H4 (cell line): ENCODE measurements at regions not wholly inside any gene's neighbourhood (a gene's known extent, or its start where the extent isn't known, plus 50 kb on each side); places are given as distances from the start of the nearest gene placed in this dataset.

ENCODE experiments used
- DNase-seq: peaks from one replicate; pipeline ENCODE4 v3.0.0-alpha.2; 2015; ENCODE audit warnings: low spot score

- DNase-seq, result no peak
Measured at GRCh38 chrX:151796576-151796975, 62.0 kb downstream of the CNGA2 start.

- DNase-seq, result peak; percentile 6
Measured at GRCh38 chrX:151801980-151802379, 67.4 kb downstream of the CNGA2 start.

- no peak for DNase-seq
Measured at GRCh38 chrX:151806967-151807540, 72.5 kb downstream of the CNGA2 start.

- no peak for DNase-seq
Measured at GRCh38 chrX:151812661-151813060, 78.1 kb downstream of the CNGA2 start.

GRCh38 chrX:151814767-151815166 lies 80.2 kb downstream of the CNGA2 start:
- DNase-seq, result no peak

- no peak for DNase-seq
Measured at GRCh38 chrX:151815398-151815797, 80.9 kb downstream of the CNGA2 start.

GRCh38 chrX:151816934-151817333 lies 82.4 kb downstream of the CNGA2 start:
- DNase-seq, result no peak

- DNase-seq, result no peak
Measured at GRCh38 chrX:151818828-151819227, 84.3 kb downstream of the CNGA2 start.

GRCh38 chrX:151821226-151821625 lies 86.7 kb downstream of the CNGA2 start:
- no peak for DNase-seq

- DNase-seq, result no peak
Measured at GRCh38 chrX:151825007-151825406, 87.7 kb upstream of the MAGEA4 start.

GRCh38 chrX:151825925-151826485 lies 86.7 kb upstream of the MAGEA4 start:
- peak; percentile 76 for DNase-seq

GRCh38 chrX:151828439-151829080 lies 84.1 kb upstream of the MAGEA4 start:
- no peak for DNase-seq

- DNase-seq, result no peak
Measured at GRCh38 chrX:151830911-151831310, 81.8 kb upstream of the MAGEA4 start.

- no peak for DNase-seq
Measured at GRCh38 chrX:151852294-151852693, 60.4 kb upstream of the MAGEA4 start.

GRCh38 chrX:151854726-151855495 lies 57.8 kb upstream of the MAGEA4 start:
- no peak for DNase-seq

- DNase-seq, result no peak
Measured at GRCh38 chrX:151859481-151859880, 53.2 kb upstream of the MAGEA4 start.

- no peak for DNase-seq
Measured at GRCh38 chrX:151860827-151861226, 51.9 kb upstream of the MAGEA4 start.
